ENCODE measurements at regions not wholly inside any gene's neighbourhood (a gene's known extent, or its start where the extent isn't known, plus 50 kb on each side); places are given as distances from the start of the nearest gene placed in this dataset.

GRCh38 chr14:85084344-85084743, 445.6 kb upstream of the FLRT2 start:
- TF ChIP-seq POLR2A (IDR thresholded peaks at IDR 0.05), result no peak
- TF ChIP-seq, protein P1, sequence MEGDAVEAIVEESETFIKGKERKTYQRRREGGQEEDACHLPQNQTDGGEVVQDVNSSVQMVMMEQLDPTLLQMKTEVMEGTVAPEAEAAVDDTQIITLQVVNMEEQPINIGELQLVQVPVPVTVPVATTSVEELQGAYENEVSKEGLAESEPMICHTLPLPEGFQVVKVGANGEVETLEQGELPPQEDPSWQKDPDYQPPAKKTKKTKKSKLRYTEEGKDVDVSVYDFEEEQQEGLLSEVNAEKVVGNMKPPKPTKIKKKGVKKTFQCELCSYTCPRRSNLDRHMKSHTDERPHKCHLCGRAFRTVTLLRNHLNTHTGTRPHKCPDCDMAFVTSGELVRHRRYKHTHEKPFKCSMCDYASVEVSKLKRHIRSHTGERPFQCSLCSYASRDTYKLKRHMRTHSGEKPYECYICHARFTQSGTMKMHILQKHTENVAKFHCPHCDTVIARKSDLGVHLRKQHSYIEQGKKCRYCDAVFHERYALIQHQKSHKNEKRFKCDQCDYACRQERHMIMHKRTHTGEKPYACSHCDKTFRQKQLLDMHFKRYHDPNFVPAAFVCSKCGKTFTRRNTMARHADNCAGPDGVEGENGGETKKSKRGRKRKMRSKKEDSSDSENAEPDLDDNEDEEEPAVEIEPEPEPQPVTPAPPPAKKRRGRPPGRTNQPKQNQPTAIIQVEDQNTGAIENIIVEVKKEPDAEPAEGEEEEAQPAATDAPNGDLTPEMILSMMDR (IDR thresholded peaks at IDR 0.05), result no peak
- no peak for TF ChIP-seq POLR2AphosphoS5 (IDR thresholded peaks at IDR 0.05)

Measured in prostate gland (tissue), 2 donors.